Esophagus mucosa (tissue), 1 donor: ENCODE measurements at regions not wholly inside any gene's neighbourhood (a gene's known extent, or its start where the extent isn't known, plus 50 kb on each side); places are given as distances from the start of the nearest gene placed in this dataset.
"Not testable (repeated sequence)": the region's sequence is repeated elsewhere in the genome, so short reads cannot be mapped to it uniquely, and the experiment has no call there.

Experiments used
- ATAC-seq: fragments of 200-7000 bp; cut with Tn5 transposase; one replicate; pipeline ENCODE4 v1.9.1; 2020
- donor health status: DM: yes; HTN: yes; CAD: no.

DNA sequence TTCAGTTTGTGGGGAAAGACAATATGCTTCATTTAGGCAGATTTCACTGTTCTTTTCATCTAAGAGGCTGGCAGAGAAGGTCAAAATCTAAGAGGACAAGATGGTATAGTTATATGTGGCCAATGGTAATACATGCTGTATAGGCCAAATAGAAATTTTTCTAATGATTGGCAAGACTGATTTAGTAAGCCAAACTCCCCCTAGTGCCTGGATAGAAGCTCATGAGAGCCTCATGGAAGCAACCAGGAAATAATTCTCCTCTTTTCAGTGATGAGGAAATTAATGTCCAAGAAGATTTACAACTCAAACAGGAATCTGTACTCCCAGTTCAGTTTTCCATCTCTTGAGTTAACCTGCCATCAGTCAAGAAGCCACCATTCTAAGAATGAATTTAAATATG is 253.6 kb upstream of the PHF14 start:
- ATAC-seq: no peak

DNA sequence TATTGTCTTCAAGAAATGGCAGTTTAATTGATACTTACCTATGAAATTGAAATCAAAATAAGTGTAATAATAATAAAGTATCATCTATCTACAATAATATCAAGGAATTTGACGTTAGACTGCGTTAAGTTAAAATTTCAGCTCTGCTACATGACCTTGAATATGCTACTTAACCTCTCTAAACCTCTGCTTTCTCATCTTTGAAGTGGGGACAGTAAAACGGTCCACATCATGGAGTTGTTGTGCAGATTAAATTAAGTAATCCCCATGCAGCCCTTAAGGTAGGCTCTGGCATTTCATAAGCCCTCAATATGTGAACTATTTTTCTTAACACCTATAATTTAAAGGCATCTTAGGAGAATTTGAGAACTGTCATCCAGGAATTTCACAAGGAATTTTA is 252.4 kb upstream of the PHF14 start:
- no peak for ATAC-seq

DNA sequence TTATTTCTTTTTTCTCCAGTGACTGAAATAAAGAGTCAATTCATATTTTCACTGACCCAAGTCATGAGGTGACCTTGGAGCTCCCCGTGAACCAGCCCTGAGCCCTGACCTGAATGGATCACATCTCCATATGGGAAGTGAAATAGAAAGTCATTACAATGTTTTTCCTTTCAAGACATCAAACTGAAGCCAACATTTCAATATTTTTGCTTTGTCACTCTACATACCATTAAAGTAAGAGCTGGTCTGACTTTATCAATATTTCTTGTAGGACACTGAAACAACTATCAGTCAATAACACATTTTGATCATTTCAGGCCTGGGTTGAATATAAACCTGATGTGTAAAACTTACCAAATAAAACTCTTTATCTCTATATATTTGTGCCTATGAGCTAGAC is 249.8 kb upstream of the PHF14 start:
- ATAC-seq: no peak

GRCh38 chr7:10724449-10724848 is 249.2 kb upstream of the PHF14 start:
- no peak for ATAC-seq

GRCh38 chr7:10727636-10728035 is 246.0 kb upstream of the PHF14 start:
- ATAC-seq: no peak

- ATAC-seq: no peak
Observed at GRCh38 chr7:10731253-10731773, 242.4 kb upstream of the PHF14 start.

DNA sequence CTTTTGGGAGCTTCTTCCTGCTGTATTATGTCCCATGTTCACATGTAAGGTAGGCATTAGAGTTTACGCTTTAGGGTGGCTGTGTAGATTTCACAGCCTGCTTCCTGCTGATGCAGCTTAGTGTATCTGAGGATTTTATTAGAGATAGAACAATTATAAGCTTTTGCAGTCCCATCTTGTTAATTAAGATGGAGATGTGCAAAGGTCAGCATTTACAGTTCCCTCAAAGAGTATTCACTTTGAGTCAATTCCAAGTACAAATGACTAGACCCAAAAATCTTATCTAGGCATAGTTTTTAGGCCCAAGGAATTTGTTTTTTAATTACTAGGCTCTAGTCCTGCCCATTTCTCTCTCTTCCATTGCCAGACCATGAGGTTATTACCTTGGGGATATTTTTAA is 239.9 kb upstream of the PHF14 start:
- no peak for ATAC-seq

- no peak for ATAC-seq
Observed at GRCh38 chr7:10734595-10734994, 239.1 kb upstream of the PHF14 start.

GRCh38 chr7:10739401-10739800 is 234.3 kb upstream of the PHF14 start:
- ATAC-seq: no peak

DNA sequence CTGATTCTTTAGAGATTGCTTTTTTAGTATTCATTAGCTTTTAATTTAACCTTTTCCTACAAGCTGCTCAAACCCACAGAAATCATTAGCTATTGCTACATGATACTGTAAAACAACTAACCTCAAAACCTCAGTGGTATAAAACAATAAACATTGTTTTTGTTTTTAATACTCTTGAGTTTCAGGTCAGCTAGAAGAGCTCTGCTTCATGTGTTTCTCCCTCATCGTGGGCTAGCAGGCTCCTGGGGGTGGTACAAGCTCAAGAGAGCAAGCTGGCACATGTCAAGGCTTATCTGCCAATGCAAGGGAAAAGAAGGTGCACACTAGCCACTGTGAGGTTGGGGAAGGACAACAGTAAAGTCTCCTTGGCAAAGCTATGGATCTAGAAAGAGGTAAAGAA is 232.9 kb upstream of the PHF14 start:
- ATAC-seq: no peak

DNA sequence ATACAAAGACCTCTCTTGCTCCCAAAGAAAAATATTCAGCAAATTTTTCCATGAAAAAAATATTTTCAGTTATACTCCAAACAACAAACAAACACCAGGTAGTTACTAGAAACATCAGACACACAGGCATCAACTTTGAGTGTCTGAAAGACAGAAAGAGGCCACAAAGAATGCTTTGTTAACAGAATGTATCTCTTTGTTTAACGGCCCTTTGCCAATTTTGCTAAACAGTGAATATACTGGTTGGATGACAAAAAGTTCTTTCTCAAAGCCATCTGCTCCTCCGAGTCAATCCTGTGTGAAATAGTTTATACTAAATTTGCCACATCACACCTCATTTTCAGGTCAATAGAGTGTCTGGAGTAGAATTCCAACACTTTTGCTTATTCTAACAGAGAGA is 216.7 kb upstream of the PHF14 start:
- no peak for ATAC-seq

- no peak for ATAC-seq
Observed at GRCh38 chr7:10759120-10759519, 214.6 kb upstream of the PHF14 start.

GRCh38 chr7:10767771-10768170 is 205.9 kb upstream of the PHF14 start:
- ATAC-seq: no peak

- ATAC-seq: no peak
Observed at GRCh38 chr7:10770176-10770575, 203.5 kb upstream of the PHF14 start.

- no peak for ATAC-seq
Observed at GRCh38 chr7:10773430-10773829, 200.2 kb upstream of the PHF14 start.

DNA sequence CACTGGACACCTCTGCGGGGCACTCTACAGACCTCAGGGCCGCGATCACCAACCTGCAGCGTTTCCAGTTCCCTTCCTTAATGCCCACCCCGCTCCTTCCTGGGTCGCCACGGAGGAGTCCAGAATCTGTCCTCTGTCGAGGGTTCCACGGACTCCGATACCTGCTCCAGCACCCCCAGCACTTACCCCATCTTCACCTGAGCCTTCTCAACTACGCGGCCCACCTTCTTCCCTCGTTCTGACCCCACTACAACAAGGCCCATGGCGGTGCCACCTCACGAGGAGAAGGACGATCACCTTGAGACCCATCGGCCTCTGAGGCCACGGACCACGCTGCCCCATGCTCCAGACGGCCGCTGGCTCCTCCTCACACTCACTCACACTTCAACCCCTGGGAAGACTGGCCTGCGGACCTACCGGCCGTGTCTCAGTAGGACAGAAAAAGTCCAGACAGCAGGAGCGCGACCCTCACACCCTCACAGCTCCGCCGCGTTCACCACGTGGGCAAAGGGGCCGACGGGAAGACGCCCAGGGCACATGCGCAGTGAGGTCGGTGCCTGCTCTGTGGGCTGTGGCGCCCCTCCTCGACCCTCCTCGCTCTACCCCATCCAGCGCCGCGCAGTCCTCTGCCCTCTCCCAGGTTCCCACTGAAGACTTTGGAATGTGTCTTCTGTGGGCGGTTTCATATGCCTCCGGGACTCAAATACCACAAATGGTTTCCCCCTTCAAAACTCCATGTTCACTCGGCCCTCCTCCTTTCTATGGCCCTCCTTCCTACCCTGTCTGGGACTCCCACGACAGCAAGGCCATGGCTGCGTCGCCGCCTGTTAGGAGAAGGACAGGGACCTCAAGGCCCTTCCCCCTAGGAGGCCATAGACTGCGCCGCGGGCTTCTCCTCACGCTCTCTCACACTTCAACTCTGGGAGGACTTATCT is 193.9 kb upstream of the PHF14 start:
- ATAC-seq: no peak

GRCh38 chr7:10780400-10780747 is 193.3 kb upstream of the PHF14 start:
- no peak for ATAC-seq

DNA sequence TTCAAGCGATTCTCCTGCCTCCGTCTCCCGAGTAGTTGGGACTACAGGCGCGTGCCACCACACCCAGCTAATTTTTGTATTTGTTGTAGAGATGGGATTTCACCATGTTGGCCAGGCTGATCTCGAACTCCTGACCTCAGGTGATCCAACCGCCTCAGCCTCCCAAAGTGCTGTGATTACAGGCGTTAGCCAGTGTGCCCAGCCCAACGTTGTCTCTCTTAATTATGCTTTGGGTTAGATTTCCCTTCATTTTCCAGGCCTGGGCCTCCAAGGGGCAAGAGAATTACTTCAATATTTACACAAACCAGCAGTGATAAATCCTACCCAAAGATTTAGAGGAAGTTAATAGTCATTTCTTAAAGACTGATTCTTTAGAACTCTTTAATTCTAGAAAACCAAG is 186.7 kb upstream of the PHF14 start:
- not testable (repeated sequence) for ATAC-seq

GRCh38 chr7:10789170-10789569 is 184.5 kb upstream of the PHF14 start:
- ATAC-seq: no peak

GRCh38 chr7:10790910-10791309 is 182.8 kb upstream of the PHF14 start:
- no peak for ATAC-seq

- ATAC-seq: no peak
Observed at GRCh38 chr7:10793995-10794775, 179.5 kb upstream of the PHF14 start.

GRCh38 chr7:10797157-10797556 is 176.5 kb upstream of the PHF14 start:
- ATAC-seq: no peak

- ATAC-seq: no peak
Observed at GRCh38 chr7:10798044-10798443, 175.6 kb upstream of the PHF14 start.

- ATAC-seq: no peak
Observed at GRCh38 chr7:10799475-10799874, 174.2 kb upstream of the PHF14 start.
